Suppressor macrophage (primary cell): ENCODE measurements at regions not wholly inside any gene's neighbourhood (a gene's known extent, or its start where the extent isn't known, plus 50 kb on each side); places are given as distances from the start of the nearest gene placed in this dataset.
"Not testable (repeated sequence)": the region's sequence is repeated elsewhere in the genome, so short reads cannot be mapped to it uniquely, and the experiment has no call there.

Source experiments
- DNase-seq, 4 experiments: peaks; one replicate each; pipeline ENCODE4 v3.0.0-alpha.2; 2020 to 2022

- DNase-seq = no peak
These were observed 524.1 kb downstream of the GRIN2A start for GRCh38 chr16:9658164-9658563.

- DNase-seq = no peak
These were observed 523.6 kb downstream of the GRIN2A start for GRCh38 chr16:9658586-9658985.

GRCh38 chr16:9660898-9661297, 521.3 kb downstream of the GRIN2A start:
- no peak for DNase-seq

GRCh38 chr16:9661336-9662017, 520.8 kb downstream of the GRIN2A start:
- DNase-seq = no peak

- DNase-seq = no peak
These were observed 518.6 kb downstream of the GRIN2A start for GRCh38 chr16:9663588-9663987.

GRCh38 chr16:9665851-9666271, 516.4 kb downstream of the GRIN2A start:
- no peak for DNase-seq

GRCh38 chr16:9666834-9667480, 515.3 kb downstream of the GRIN2A start:
- DNase-seq = no peak

GRCh38 chr16:9670033-9670432, 512.2 kb downstream of the GRIN2A start:
- no peak for DNase-seq

- not testable (repeated sequence) for DNase-seq
These were observed 511.6 kb downstream of the GRIN2A start for GRCh38 chr16:9670616-9671015.

- DNase-seq = not testable (repeated sequence)
These were observed 505.5 kb downstream of the GRIN2A start for GRCh38 chr16:9676560-9677300.

- DNase-seq = no peak
These were observed 505.0 kb downstream of the GRIN2A start for GRCh38 chr16:9677301-9677653.

- no peak for DNase-seq
These were observed 502.9 kb downstream of the GRIN2A start for GRCh38 chr16:9679213-9679767.

- no peak for DNase-seq
These were observed 502.1 kb downstream of the GRIN2A start for GRCh38 chr16:9680019-9680655.

GRCh38 chr16:9680968-9681367, 501.3 kb downstream of the GRIN2A start:
- no peak for DNase-seq

GRCh38 chr16:9681508-9681907, 500.7 kb downstream of the GRIN2A start:
- no peak for DNase-seq

- DNase-seq = no peak
These were observed 499.9 kb downstream of the GRIN2A start for GRCh38 chr16:9682320-9682719.

GRCh38 chr16:9683677-9684076, 498.6 kb downstream of the GRIN2A start:
- no peak for DNase-seq

- no peak for DNase-seq
These were observed 494.4 kb downstream of the GRIN2A start for GRCh38 chr16:9687737-9688319.

GRCh38 chr16:9689597-9689996, 492.6 kb downstream of the GRIN2A start:
- DNase-seq = no peak

GRCh38 chr16:9695152-9695551, 487.1 kb downstream of the GRIN2A start:
- DNase-seq = no peak
